GM12864 (cell line): ENCODE measurements at regions not wholly inside any gene's neighbourhood (a gene's known extent, or its start where the extent isn't known, plus 50 kb on each side); places are given as distances from the start of the nearest gene placed in this dataset.
"Not testable (repeated sequence)": the region's sequence is repeated elsewhere in the genome, so short reads cannot be mapped to it uniquely, and the experiment has no call there.

Source experiments
- DNase-seq: peaks from one replicate; pipeline ENCODE4 v3.0.0-alpha.2; 2011; ENCODE audit warnings: low read depth
- H3K4me3 ChIP-seq: 2 replicates; pipeline ENCODE4 v1.5.1; 2011; ENCODE audit warnings: mild to moderate bottlenecking, low read depth, low read length, control low read depth
- TF ChIP-seq, protein P1 (sequence below): IDR thresholded peaks from 2 replicates; pipeline ENCODE4 v1.5.1; 2011; ENCODE audit warnings: low read depth, mild to moderate bottlenecking, moderate library complexity, low read length, control low read depth, inconsistent platforms; ENCODE audit errors: missing control alignments

- DNase-seq = no peak
- no peak overlapping the region for H3K4me3 ChIP-seq
- TF ChIP-seq, protein P1, sequence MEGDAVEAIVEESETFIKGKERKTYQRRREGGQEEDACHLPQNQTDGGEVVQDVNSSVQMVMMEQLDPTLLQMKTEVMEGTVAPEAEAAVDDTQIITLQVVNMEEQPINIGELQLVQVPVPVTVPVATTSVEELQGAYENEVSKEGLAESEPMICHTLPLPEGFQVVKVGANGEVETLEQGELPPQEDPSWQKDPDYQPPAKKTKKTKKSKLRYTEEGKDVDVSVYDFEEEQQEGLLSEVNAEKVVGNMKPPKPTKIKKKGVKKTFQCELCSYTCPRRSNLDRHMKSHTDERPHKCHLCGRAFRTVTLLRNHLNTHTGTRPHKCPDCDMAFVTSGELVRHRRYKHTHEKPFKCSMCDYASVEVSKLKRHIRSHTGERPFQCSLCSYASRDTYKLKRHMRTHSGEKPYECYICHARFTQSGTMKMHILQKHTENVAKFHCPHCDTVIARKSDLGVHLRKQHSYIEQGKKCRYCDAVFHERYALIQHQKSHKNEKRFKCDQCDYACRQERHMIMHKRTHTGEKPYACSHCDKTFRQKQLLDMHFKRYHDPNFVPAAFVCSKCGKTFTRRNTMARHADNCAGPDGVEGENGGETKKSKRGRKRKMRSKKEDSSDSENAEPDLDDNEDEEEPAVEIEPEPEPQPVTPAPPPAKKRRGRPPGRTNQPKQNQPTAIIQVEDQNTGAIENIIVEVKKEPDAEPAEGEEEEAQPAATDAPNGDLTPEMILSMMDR = peak; percentile 57
Measured at GRCh38 chr12:12008232-12008850, 62.4 kb upstream of the BCL2L14 start.

DNA sequence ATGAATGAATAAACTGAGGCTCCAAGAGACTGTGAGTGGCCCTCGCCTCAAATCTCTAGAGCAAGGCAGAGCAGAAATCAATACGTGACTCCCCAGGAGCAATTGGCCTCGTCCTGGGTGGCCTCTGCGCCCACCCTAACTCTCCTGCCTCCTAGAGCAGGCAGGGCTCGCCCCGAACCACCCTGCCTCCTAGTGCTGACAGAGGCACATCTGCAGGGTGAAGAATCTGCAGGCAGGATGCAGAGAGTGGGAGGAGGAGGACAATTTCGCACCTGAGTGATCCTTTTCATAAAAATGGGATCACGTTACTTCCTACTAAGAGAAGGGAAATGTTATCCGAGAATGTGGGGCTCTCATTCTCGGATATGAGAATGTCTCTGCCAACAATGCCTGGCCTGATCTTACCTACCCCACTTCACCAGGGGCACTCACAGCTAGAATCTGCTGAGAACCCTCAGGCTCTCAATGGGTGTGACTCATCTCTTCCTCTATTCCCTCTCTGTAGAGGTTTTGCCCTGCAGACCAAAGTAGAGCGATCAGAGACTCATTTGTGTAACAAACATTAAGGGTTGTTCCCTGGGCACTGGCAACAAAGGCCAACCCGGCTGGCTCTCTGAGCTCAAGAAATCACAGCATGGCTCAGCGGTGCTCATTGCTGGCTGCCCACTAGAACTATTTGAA is 61.7 kb upstream of the BCL2L14 start:
- H3K4me3 ChIP-seq = no peak overlapping the region
- TF ChIP-seq, protein P1 = peak; percentile 53
- peak; percentile 49 for DNase-seq

GRCh38 chr12:12009749-12010276 is 60.9 kb upstream of the BCL2L14 start:
- DNase-seq, H3K4me3 ChIP-seq: not testable (repeated sequence)

DNA sequence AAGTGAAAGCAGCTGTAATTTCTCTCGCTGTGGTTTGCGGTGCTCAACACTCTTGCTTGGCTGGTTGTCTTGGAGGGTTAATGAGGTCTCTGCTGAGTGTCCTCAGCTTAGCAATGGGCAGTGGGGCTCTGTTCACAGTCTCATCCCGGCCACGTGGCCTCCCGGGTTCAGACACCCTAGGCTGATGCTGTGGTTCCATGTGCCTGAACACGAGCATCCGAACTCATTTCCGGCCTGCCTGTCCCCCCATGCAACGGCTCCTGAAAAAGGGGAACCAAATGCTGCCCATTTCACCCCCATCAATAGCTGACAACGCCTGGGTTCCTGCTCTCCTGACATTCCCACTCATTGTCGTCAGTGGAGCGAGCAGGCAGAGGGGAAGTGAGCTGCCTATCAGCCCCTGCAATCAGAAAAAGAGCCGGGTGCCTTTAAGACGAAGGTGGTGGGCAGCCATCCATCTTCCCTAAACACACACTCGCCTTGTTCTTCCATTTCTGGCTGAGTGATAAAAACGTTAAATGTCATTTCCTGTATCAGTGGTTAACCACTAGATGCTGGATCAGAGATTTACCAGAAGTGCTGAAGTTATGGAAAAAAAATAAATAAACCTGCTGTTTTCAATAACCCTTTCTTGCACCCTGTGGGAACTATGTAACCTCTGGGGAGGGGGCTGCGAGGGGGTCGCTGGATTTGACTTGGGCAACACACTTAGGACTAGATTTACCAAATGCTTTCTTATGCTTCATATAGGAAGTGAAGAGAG is 60.3 kb upstream of the BCL2L14 start:
- TF ChIP-seq, protein P1 = no peak
- peak; percentile 69 for DNase-seq
- H3K4me3 ChIP-seq = peak overlapping the region; percentile 31

GRCh38 chr12:12011880-12012260 is 58.9 kb upstream of the BCL2L14 start:
- TF ChIP-seq, protein P1 = no peak
- H3K4me3 ChIP-seq = no peak overlapping the region
- DNase-seq = no peak

- TF ChIP-seq, protein P1 = no peak
- DNase-seq = no peak
- H3K4me3 ChIP-seq = no peak overlapping the region
Measured at GRCh38 chr12:12015073-12015685, 55.6 kb upstream of the BCL2L14 start.
